GM18951 (cell line): ENCODE measurements at regions not wholly inside any gene's neighbourhood (a gene's known extent, or its start where the extent isn't known, plus 50 kb on each side); places are given as distances from the start of the nearest gene placed in this dataset.

Experiments used
- POLR2A ChIP-seq: IDR thresholded peaks from 4 replicates; pipeline ENCODE4 v1.6.1; 2011; ENCODE audit warnings: mild to moderate bottlenecking; ENCODE audit not compliant: insufficient read length, insufficient read depth; ENCODE audit errors: extremely low read depth
- in situ Hi-C: fragments of 300-500 bp; cut with MboI; formaldehyde crosslinking; loops from one replicate; pipeline ENCODE4 v1.12.0; 2022; ENCODE audit warnings: low sequenced_read_pairs, mixed read lengths, inconsistent platforms; ENCODE audit not compliant: unreplicated experiment

DNA sequence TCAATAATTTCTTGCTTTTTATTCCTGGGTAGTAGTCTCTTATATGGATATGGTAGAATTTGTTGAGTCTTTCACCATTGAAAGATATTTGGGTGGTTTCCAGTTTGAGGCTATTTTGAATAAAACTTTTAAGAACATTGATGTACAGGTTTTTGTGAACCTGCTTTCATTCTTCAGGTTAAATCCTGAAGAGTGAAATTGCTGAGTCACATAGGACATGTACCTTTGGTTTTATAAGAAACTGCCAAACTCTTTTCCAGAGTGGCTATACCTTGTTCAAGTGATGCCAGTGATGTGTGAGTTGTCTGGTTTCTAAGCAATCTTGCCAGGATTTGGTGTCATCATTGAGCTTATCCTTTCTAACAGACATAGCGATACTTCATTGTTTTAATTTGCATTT lies 184.6 kb upstream of the PZP start:
- in situ Hi-C loops, result no loop called here

GRCh38 chr12:9391815-9392214 lies 183.6 kb upstream of the PZP start:
- no peak for TF ChIP-seq POLR2A
- in situ Hi-C loops, result no loop called here

More for the DNA sequence above, 184.6 kb upstream of the PZP start:
- no peak for TF ChIP-seq POLR2A

DNA sequence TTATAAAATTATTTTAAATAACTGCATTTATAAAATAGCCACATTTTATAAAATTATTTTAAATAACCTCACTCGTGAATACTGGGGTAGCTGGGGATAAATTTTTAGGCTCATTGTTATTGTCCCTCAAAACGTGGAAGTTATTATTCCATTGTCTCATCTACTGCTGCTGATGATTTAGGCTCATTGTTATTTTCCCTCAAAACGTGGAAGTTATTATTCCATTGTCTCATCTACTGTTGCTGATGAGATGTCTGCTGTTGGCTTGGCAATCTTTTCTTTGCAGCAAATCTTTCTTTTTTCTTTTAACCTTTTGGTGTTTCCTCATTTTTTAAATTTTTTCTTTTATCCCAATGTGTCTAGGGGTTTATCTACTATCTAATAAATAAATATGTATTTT lies 182.6 kb upstream of the PZP start:
- in situ Hi-C loops, result no loop called here
- no peak for TF ChIP-seq POLR2A

DNA sequence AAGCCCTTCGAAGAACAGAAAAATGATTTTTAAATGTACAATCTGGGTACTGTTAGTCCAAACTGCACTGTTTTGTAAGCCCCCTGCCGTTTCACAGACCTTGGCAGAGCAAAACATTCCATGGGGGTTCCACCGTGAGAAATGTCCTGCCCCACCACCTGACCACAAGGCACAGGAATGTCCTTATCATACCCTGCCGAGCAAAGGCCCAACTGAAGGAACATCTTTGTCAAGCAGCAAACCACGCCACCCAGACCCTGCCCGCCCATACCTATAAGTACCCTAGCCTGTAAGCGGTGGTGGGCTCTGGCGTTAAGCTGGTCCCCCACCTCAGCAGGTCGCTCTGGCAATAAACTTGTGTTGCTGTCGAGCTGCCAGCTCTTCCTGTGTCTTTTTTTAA lies 181.6 kb upstream of the PZP start:
- no peak for TF ChIP-seq POLR2A
- in situ Hi-C loops, result no loop called here

- in situ Hi-C loops, result no loop called here
- no peak for TF ChIP-seq POLR2A
Observed at GRCh38 chr12:9388379-9388778, 180.2 kb upstream of the PZP start.

- no peak for TF ChIP-seq POLR2A
- in situ Hi-C loops, result no loop called here
Observed at GRCh38 chr12:9387450-9387849, 179.3 kb upstream of the PZP start.

DNA sequence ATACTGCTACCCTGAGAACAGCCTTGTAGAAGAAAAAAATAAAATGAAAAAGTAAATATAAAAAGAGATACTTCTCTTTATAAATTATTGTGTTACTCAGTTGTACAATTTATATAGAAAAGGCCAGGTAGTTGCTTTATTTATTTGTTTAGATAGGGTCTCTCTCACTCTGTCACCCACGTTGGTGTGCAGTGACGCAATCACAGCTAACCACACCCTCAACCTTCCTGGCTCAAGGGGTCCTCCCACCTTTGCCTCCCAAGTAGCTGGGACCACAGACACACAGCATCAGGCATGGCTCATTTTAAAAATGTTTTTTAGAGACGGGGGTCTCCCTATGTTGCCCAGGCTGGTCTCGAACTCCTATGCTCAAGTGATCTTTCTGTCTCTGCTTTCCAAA lies 175.4 kb upstream of the PZP start:
- TF ChIP-seq POLR2A, result no peak
- in situ Hi-C loops, result no loop called here

DNA sequence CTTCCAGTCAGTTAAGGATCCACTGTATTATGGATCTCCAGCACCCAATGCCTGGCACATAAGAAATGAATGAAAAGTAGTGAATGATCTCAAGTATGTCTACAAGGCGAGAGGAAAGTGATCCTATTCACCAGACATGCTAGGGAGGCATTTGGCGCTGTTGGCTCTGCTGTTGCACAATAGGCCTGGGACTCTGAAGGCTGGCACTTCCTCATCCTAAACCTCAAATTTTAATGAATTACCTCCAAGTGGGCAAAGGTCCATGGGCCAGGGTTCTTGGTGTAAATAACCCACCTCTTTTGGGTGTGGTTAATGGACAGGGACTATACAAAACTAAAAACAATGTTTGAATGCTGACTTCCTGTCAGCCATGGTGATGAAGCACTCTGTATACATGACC lies 173.4 kb upstream of the PZP start:
- TF ChIP-seq POLR2A, result no peak
- in situ Hi-C loops, result no loop called here

GRCh38 chr12:9380650-9381049 lies 172.5 kb upstream of the PZP start:
- in situ Hi-C loops, result no loop called here
- TF ChIP-seq POLR2A, result no peak

DNA sequence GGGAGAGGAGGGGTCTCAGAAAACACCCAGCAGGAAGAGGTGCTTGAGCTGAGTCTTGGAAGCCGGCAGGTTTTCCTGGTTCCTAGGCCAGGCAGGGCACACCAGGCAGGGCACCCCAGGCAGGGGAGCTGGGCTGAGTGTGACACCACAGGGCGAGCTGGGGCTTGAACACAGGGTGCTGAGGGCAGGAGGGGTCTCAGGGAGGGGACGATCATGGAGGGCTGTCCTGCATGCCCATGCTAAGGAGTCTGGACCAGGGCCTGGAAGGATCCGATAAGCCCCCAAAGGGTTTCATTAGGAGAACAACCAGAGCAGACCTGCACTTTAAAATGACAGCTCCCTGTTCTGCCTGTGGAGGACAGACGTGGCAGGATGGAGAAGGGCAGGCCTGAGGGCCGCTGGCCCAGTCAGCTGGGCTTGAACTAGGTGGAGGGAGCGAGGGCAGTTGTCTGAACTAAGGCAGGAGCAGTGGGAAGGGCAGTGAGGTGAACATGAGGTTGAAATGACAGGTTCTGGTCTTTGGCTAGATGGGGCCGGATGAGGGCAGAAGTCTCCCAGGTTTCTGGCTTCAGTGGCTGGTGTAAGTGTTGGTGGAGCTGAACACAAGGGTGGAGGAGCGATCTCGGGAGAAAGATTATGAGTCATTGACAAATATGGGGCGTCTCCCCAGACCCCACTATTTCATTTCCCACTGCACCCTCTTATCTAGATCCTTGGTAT lies 171.0 kb upstream of the PZP start:
- in situ Hi-C loops, result no loop called here
- TF ChIP-seq POLR2A, result no peak

DNA sequence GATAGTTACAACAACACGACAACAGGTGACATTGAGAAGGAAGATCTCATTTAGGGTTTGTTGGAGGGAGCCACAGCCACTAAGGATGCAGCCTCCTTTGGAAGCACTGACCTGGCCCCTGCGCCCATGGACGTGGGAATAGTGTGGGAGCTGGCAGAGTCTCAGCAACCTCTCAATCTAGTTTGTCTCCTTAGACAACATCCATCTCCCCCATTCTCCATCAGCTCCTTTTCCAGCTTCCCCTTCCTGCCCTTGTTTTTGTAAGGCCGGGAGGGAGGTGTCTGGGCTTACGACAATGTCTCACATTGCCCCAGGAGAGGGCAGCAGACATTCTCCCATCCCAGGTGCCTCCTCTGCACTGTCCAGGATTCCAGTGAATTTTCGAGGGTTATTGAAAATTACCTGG lies 170.2 kb upstream of the PZP start:
- TF ChIP-seq POLR2A, result no peak
- in situ Hi-C loops, result no loop called here

GRCh38 chr12:9372202-9372601 lies 164.0 kb upstream of the PZP start:
- in situ Hi-C loops, result no loop called here
- no peak for TF ChIP-seq POLR2A

GRCh38 chr12:9367828-9368227 lies 159.6 kb upstream of the PZP start:
- in situ Hi-C loops, result no loop called here
- TF ChIP-seq POLR2A, result no peak

- no peak for TF ChIP-seq POLR2A
- in situ Hi-C loops, result no loop called here
Observed at GRCh38 chr12:9367201-9367600, 159.0 kb upstream of the PZP start.

DNA sequence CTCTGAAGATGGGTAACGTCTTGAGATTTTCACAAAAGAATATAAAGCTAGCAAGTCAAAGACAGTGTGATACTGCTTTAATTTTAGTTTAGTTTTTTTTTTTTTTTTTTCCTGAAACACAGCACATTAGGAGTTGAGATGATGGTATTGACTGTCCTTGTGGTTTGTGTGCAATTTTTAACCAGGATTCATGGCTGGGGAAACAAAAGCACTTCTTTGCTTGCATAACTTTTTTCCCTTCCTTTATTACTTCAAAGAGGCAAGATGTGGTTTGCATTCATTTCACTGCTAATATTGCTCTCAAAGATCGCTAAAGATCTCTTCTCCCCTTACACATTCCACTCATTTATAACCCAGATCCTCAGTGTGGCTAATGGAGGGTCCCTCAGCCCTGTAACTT lies 157.1 kb upstream of the PZP start:
- no peak for TF ChIP-seq POLR2A
- in situ Hi-C loops, result no loop called here
